ENCODE measurements at regions not wholly inside any gene's neighbourhood (a gene's known extent, or its start where the extent isn't known, plus 50 kb on each side); places are given as distances from the start of the nearest gene placed in this dataset.

DNA sequence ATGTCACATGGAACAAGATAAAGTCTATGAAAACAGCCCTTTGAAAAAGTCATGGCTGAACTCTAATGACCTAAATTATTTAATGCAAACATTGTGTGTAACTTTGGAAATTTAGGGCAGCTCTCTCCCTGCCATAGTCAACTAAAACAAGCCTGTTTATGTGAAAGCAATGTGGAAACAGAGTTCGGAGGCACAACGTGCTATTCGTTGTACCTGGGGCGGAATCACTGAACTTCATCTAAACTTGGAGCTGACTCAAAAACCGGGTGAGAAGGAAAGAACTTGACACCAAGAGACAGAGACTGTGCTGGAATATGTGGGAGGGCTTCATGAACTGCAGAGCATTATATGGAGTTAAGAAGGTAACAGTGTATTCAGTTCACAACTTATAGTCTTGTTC lies 764.9 kb upstream of the GOLIM4 start:
- TF ChIP-seq, protein P1, sequence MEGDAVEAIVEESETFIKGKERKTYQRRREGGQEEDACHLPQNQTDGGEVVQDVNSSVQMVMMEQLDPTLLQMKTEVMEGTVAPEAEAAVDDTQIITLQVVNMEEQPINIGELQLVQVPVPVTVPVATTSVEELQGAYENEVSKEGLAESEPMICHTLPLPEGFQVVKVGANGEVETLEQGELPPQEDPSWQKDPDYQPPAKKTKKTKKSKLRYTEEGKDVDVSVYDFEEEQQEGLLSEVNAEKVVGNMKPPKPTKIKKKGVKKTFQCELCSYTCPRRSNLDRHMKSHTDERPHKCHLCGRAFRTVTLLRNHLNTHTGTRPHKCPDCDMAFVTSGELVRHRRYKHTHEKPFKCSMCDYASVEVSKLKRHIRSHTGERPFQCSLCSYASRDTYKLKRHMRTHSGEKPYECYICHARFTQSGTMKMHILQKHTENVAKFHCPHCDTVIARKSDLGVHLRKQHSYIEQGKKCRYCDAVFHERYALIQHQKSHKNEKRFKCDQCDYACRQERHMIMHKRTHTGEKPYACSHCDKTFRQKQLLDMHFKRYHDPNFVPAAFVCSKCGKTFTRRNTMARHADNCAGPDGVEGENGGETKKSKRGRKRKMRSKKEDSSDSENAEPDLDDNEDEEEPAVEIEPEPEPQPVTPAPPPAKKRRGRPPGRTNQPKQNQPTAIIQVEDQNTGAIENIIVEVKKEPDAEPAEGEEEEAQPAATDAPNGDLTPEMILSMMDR (IDR thresholded peaks at IDR 0.05; ENCODE audit: poor library complexity) = no peak
- no peak for TF ChIP-seq EZH2 (IDR thresholded peaks at IDR 0.05; ENCODE audit: borderline replicate concordance)
